GM12874 (cell line): ENCODE measurements at regions not wholly inside any gene's neighbourhood (a gene's known extent, or its start where the extent isn't known, plus 50 kb on each side); places are given as distances from the start of the nearest gene placed in this dataset.

Experiments used
- TF ChIP-seq, protein P1 (sequence below): IDR thresholded peaks from 2 replicates; pipeline ENCODE4 v1.5.1; 2011; ENCODE audit warnings: low read depth, mild to moderate bottlenecking, control low read depth, low read length, moderate library complexity; ENCODE audit not compliant: insufficient read depth

DNA sequence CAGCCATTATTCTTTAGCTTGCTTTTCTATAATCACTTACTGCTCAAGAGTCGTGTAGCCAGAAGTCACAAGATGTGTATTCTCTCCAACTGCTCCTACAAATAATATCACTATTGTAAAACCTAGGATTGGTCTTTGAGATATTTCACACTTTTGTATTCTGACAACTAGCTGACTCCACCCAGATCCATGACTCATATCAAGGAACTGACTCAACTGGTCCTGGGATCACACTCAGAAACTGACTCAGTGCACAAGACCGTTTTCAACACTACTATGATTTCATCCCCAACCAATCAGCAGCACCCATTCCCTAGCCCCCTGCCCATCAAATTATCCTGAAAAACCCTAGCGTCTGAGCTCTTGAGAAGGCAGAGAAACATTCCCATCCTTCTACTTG, 56.5 kb upstream of the ORC5 start:
- TF ChIP-seq, protein P1, sequence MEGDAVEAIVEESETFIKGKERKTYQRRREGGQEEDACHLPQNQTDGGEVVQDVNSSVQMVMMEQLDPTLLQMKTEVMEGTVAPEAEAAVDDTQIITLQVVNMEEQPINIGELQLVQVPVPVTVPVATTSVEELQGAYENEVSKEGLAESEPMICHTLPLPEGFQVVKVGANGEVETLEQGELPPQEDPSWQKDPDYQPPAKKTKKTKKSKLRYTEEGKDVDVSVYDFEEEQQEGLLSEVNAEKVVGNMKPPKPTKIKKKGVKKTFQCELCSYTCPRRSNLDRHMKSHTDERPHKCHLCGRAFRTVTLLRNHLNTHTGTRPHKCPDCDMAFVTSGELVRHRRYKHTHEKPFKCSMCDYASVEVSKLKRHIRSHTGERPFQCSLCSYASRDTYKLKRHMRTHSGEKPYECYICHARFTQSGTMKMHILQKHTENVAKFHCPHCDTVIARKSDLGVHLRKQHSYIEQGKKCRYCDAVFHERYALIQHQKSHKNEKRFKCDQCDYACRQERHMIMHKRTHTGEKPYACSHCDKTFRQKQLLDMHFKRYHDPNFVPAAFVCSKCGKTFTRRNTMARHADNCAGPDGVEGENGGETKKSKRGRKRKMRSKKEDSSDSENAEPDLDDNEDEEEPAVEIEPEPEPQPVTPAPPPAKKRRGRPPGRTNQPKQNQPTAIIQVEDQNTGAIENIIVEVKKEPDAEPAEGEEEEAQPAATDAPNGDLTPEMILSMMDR: no peak

DNA sequence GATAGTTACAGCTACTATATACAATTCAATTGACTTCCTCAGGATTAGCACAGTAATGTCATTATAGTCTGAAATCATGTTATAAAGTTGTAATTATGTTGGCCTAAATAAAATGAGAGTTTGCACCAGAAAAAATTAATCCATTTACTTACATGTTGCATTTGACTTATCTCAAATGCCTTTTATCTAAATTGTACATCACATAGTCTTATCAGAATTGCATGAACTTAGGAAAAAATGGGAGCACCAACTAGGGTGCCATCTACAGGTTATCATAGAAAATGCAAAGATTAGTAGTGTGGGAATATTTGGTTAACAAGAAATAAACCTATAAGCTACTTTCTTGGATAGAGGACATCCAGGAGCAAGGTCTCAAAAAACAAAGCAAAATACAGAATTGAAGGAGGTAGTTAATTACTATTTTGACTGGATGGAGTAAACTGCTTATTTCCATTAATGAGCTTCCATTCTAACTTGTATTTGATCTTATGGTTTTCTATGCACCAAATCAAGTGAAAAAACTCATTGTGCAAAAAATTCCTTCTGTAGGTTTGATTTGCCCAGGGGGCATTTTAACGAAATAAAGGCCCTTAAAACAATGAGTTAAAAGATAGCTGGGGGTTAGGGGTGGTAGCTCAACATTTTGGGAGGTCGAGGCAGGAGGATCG, 60.0 kb upstream of the ORC5 start:
- TF ChIP-seq, protein P1: no peak

DNA sequence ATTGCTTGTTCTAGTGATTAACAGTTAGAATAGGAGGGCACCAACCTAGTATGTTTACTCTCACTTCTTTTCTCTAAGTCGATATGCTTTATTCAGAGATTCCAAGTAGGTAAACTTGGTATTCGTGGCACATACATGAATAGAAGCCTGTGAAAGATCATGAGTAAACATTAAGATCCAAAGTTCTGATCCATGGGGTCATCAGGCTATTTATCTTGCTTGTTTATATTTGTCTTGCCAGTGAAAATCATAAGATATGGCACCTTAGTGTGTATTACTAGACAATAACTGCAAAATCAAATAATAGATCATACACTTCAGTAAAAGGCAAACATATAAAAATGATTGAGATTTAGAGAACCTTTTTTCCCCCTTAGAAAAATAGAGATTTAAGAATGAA, 56.5 kb upstream of the LHFPL3 start:
- TF ChIP-seq, protein P1: no peak

DNA sequence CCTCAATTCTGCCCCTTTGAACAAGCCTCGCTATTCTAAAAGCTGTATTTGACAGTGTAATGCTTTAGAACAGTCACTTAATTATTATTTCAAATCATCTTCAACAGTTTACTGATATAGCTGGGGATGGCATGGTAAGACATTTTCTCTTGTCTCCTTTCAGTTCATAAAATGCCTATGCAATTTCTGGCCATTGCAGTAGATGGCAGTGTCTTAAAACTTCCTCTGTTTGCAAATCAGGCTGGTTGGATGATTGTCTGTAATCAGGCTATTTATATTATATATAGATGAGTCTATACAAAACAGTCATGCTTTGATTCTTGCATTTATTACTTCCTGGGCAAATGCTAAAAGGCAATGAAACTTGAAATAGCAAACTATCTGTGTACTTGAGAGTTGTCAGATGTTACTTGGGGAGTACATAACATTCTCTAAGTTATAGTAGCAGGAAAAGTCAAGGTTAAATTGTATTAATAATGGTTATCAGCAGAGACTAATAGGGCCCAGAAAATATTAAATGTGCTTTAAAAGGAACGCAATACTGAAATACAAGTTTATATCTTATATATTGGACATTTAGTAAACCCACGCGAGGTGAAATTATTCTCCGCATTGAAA, 55.5 kb upstream of the LHFPL3 start:
- TF ChIP-seq, protein P1: peak; percentile 40; the same call in 1 of the 2 replicates

DNA sequence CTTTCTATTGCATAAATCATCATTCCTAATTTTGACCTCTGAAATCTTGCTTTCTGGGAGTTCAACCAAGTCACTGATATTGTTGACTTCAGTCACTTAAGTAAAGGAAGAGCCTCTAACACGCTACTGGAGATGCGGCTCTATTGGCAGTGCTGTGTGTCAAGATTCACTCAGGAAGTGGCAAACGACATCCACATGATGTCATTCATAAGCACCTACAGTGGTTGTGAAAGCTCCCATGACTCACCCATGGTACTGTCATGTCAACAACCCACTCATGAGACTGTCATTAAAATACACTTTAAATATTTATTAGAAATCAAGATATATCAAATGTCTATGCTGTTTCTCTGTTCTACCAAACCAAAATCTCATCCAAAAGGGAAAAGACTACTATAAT, 52.5 kb upstream of the LHFPL3 start:
- TF ChIP-seq, protein P1: no peak
